ENCODE measurements at regions not wholly inside any gene's neighbourhood (a gene's known extent, or its start where the extent isn't known, plus 50 kb on each side); places are given as distances from the start of the nearest gene placed in this dataset.

- TF ChIP-seq POLR2A (IDR thresholded peaks at IDR 0.05), result no peak
- no peak for TF ChIP-seq CTCF (IDR thresholded peaks at IDR 0.05)
Observed at GRCh38 chrX:20591246-20591645, 324.5 kb upstream of the RPS6KA3 start.
